Sciatic nerve (tissue), 2 donors: ENCODE measurements at regions not wholly inside any gene's neighbourhood (a gene's known extent, or its start where the extent isn't known, plus 50 kb on each side); places are given as distances from the start of the nearest gene placed in this dataset. TPM values are rescaled to one million over a fixed set of nuclear protein-coding genes. Genes with fewer than 3 reads are reported as not detected.

Source experiments
- ATAC-seq: fragments of 200-7000 bp; cut with Tn5 transposase; one replicate; pipeline ENCODE4 v1.9.1; 2020; ENCODE audit warnings: mild to moderate bottlenecking, moderate library complexity
- DNase-seq: peaks from one replicate; pipeline ENCODE4 v3.0.0-alpha.2; 2020; ENCODE audit warnings: low spot score
- intact Hi-C: fragments of 100-400 bp; cut with DNase I; formaldehyde crosslinking; loops from one replicate; pipeline ENCODE4 v1.14.2; 2022
- microRNA-seq: library from miRNA; unstranded; fragments of <30 nt; microRNA quantifications from one replicate; pipeline ENCODE4 v1.2.0, GENCODE V29; 2020
- donor health status: DM: no; HTN: no; CAD: no.
- donor health status: DM: no; HTN: no; CAD: no.

GRCh38 chr6:99011151-99011550 lies 63.4 kb upstream of the FBXL4 start:
- no peak for ATAC-seq
- intact Hi-C loops, result no loop called here
- DNase-seq, result no peak

DNA sequence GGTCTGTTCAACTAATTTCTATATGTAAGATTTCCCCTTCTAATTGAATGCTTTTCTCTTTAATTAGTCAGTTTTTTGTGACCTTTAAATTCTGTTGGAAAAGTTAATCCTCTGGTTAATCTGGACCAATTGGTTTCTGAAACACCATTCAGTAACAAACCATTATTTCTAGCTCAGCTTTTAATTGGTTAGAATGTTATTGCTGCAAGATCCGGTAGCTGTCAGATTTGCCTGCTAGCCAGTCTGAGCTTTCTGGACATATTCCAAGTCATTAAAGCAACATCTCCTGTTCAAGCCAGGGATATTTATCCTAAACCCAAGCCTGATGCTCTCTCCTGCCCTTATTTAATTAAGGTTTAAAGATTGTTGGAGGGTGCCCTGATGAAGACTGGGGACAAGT lies 55.1 kb upstream of the FBXL4 start:
- no peak for ATAC-seq
- intact Hi-C loops, result no loop called here

DNA sequence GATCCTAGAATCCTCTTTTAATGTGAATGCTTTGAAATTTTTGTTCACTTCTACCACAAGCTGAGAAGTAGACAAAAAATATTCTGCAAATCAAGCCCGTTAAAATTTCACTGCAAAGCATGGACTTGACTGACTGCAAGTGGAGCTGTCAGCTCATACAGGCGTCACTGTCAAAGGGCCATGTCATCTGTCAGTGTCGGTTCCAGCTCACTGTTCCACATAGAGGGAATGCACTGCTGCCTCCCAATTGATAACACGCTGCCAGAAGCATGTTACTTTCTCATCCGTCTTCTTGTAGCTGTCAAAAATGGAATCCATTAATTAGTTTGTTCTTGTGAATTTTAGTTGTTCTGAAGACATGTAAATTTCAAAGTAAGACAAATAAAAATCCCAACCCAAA lies 50.4 kb upstream of the FBXL4 start:
- DNase-seq (no peak), ATAC-seq (no peak)
- intact Hi-C loops, result no loop called here

More for the DNA sequence above, 55.1 kb upstream of the FBXL4 start:
- DNase-seq, result no peak

Small RNAs in the stretch of these regions (microRNA-seq; reads per million reads assigned to microRNA genes)
- gene MIR548AI, result not detected
